ENCODE measurements at regions not wholly inside any gene's neighbourhood (a gene's known extent, or its start where the extent isn't known, plus 50 kb on each side); places are given as distances from the start of the nearest gene placed in this dataset.

GRCh38 chr9:14031810-14032209, 282.1 kb downstream of the NFIB start:
- H3K36me3 ChIP-seq: no peaks in the 10 kb centered on the region
- no peaks in the 10 kb centered on the region for H3K9me3 ChIP-seq
- TF ChIP-seq POLR2AphosphoS5 (IDR thresholded peaks at IDR 0.05): no peak
- TF ChIP-seq CTCF (IDR thresholded peaks at IDR 0.05): no peak
- no peak for TF ChIP-seq POLR2A (IDR thresholded peaks at IDR 0.05)
- no peaks in the 10 kb centered on the region for H3K4me1 ChIP-seq
- intact Hi-C loops (cut with DNase I; ENCODE audit: low total_unique reads): no loop called here
- no peak overlapping the region for H3K4me3 ChIP-seq
- no peak for DNase-seq (ENCODE audit: low spot score in 2 of 2)
- no peaks in the 10 kb centered on the region for H3K27me3 ChIP-seq
- H3K27ac ChIP-seq: no peak overlapping the region

- intact Hi-C loops (cut with DNase I; ENCODE audit: low total_unique reads): no loop called here
- Histone ChIP-seq H3K9me3 (no peaks in the 10 kb centered on the region), H3K4me3 (no peak overlapping the region), H3K36me3 (no peaks in the 10 kb centered on the region), H3K4me1 (no peaks in the 10 kb centered on the region), H3K27me3 (no peaks in the 10 kb centered on the region), H3K27ac (no peak overlapping the region)
- DNase-seq (ENCODE audit: low spot score in 2 of 2): no peak
- TF ChIP-seq CTCF (IDR thresholded peaks at IDR 0.05): no peak
- TF ChIP-seq POLR2A (IDR thresholded peaks at IDR 0.05): no peak
- no peak for TF ChIP-seq POLR2AphosphoS5 (IDR thresholded peaks at IDR 0.05)
These were observed 282.9 kb downstream of the NFIB start for GRCh38 chr9:14031060-14031414.

- intact Hi-C loops (cut with DNase I; ENCODE audit: low total_unique reads): no loop called here
These were observed 283.4 kb downstream of the NFIB start for GRCh38 chr9:14030375-14031059.

GRCh38 chr9:14029806-14030374, 284.1 kb downstream of the NFIB start:
- DNase-seq (ENCODE audit: low spot score in 2 of 2): no peak
- Histone ChIP-seq H3K9me3 (no peaks in the 10 kb centered on the region), H3K4me3 (peak overlapping the region in 1 of 3 donors; percentile 9), H3K36me3 (no peaks in the 10 kb centered on the region), H3K27ac (no peak overlapping the region), H3K4me1 (no peaks in the 10 kb centered on the region), H3K27me3 (no peaks in the 10 kb centered on the region)
- no peak for TF ChIP-seq POLR2A (IDR thresholded peaks at IDR 0.05)
- no peak for TF ChIP-seq CTCF (IDR thresholded peaks at IDR 0.05)
- TF ChIP-seq POLR2AphosphoS5 (IDR thresholded peaks at IDR 0.05): no peak
- intact Hi-C loops (cut with DNase I; ENCODE audit: low total_unique reads): no loop called here

More at GRCh38 chr9:14030375-14031059, 283.4 kb downstream of the NFIB start:
- peak overlapping the region in 1 of 2 donors; percentile 10 for H3K27ac ChIP-seq
- TF ChIP-seq POLR2AphosphoS5 (IDR thresholded peaks at IDR 0.05): no peak
- no peak for TF ChIP-seq POLR2A (IDR thresholded peaks at IDR 0.05)
- TF ChIP-seq CTCF (IDR thresholded peaks at IDR 0.05): no peak
- no peaks in the 10 kb centered on the region for H3K27me3 ChIP-seq
- H3K36me3 ChIP-seq: no peaks in the 10 kb centered on the region
- H3K9me3 ChIP-seq: no peaks in the 10 kb centered on the region
- H3K4me1 ChIP-seq: no peaks in the 10 kb centered on the region
- no peak for DNase-seq (ENCODE audit: low spot score in 2 of 2)
- H3K4me3 ChIP-seq: peak overlapping the region in 1 of 3 donors; percentile 9

- Histone ChIP-seq H3K4me3 (no peak overlapping the region), H3K9me3 (no peaks in the 10 kb centered on the region), H3K4me1 (no peaks in the 10 kb centered on the region), H3K36me3 (no peaks in the 10 kb centered on the region), H3K27ac (peak overlapping the region in 1 of 2 donors; percentile 4), H3K27me3 (no peaks in the 10 kb centered on the region)
- TF ChIP-seq POLR2AphosphoS5 (IDR thresholded peaks at IDR 0.05) (peak in 1 of 3 donors; percentile 77), CTCF (IDR thresholded peaks at IDR 0.05) (no peak)
- intact Hi-C loops (cut with DNase I; ENCODE audit: low total_unique reads): no loop called here
- DNase-seq (ENCODE audit: low spot score in 2 of 2): peak in 1 of 2 donors; percentile 52
These were observed 286.7 kb downstream of the NFIB start for GRCh38 chr9:14027116-14027800.
